GM23248 (cell line): ENCODE measurements at regions not wholly inside any gene's neighbourhood (a gene's known extent, or its start where the extent isn't known, plus 50 kb on each side); places are given as distances from the start of the nearest gene placed in this dataset.

Source experiments
- EZH2 ChIP-seq: fragments of 200-600 bp; sonication (generic); IDR thresholded peaks from 2 replicates; pipeline ENCODE4 v1.6.1; 2018; ENCODE audit warnings: antibody characterized with exemption, mild to moderate bottlenecking; ENCODE audit not compliant: insufficient read depth, poor library complexity, severe bottlenecking
- EZH2phosphoT487 ChIP-seq: fragments of 200-600 bp; sonication (generic); IDR thresholded peaks from 2 replicates; pipeline ENCODE4 v1.6.1; 2018; ENCODE audit warnings: antibody characterized with exemption, moderate library complexity, mild to moderate bottlenecking, low read depth; ENCODE audit not compliant: insufficient read depth

DNA sequence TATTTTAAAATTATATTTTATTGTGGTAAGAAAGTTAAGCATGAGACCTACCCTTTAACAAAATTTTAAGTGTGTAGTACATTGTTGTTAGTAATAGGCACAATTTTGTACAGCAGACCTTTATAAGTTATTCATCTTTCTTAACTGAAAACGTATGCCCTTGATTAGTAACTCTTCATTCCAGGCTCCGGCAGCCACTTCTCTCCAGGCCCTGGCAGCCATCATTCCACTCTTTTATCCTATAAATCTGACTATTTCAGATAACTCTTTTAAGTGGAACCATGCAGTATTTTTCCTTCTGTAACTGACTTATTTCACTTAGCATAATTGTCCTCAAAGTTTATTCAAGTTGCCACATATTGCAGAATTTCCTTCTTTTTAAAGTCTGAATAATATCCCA lies 348.2 kb downstream of the CDH11 start:
- TF ChIP-seq EZH2phosphoT487 (no peak), EZH2 (no peak)
